Neutrophil (primary cell): ENCODE measurements at regions not wholly inside any gene's neighbourhood (a gene's known extent, or its start where the extent isn't known, plus 50 kb on each side); places are given as distances from the start of the nearest gene placed in this dataset.

Experiments
- H3K27ac ChIP-seq: fragments of 200-600 bp; sonication (generic); 2 replicates; pipeline ENCODE4 v1.5.1; 2016; ENCODE audit warnings: mild to moderate bottlenecking, moderate library complexity
- H3K27me3 ChIP-seq: fragments of 200-600 bp; sonication (generic); 2 replicates; pipeline ENCODE4 v1.6.0; 2016; ENCODE audit warnings: mild to moderate bottlenecking
- H3K36me3 ChIP-seq: fragments of 200-600 bp; sonication (generic); 2 replicates; pipeline ENCODE4 v1.5.1; 2017
- H3K4me1 ChIP-seq, 2 experiments: fragments of 200-600 bp in 1 of 2; sonication (generic) in 1 of 2; 1 replicate in 1 of 2; 2 replicates in 1 of 2; pipeline versions ENCODE4 v1.5.1 to v1.6.1; 2013 to 2016; ENCODE audit warnings: low read depth in 1 of 2, low read length in 1 of 2, mild to moderate bottlenecking in 1 of 2, moderate library complexity in 1 of 2; ENCODE audit not compliant: control insufficient read depth in 1 of 2, insufficient read depth in 1 of 2
- H3K4me3 ChIP-seq, 2 experiments: fragments of 200-600 bp in 1 of 2; sonication (generic) in 1 of 2; 1 replicate in 1 of 2; 2 replicates in 1 of 2; pipeline ENCODE4 v1.5.1; 2013 to 2016; ENCODE audit warnings: low read depth in 1 of 2, low read length in 1 of 2, mild to moderate bottlenecking in 1 of 2, moderate library complexity in 1 of 2
- H3K9me3 ChIP-seq: fragments of 200-600 bp; sonication (generic); 2 replicates; pipeline ENCODE4 v1.5.1; 2016
- CTCF ChIP-seq: fragments of 200-600 bp; sonication (generic); IDR thresholded peaks from 2 replicates; pipeline ENCODE4 v1.5.1; 2016; ENCODE audit warnings: antibody characterized with exemption

- no peak overlapping the region for H3K27ac ChIP-seq
- no peaks in the 10 kb centered on the region for H3K4me1 ChIP-seq
- no peaks in the 10 kb centered on the region for H3K27me3 ChIP-seq
- no peaks in the 10 kb centered on the region for H3K36me3 ChIP-seq
- TF ChIP-seq CTCF = no peak
- no peak overlapping the region for H3K4me3 ChIP-seq
- no peaks in the 10 kb centered on the region for H3K9me3 ChIP-seq
These were observed 184.9 kb upstream of the PARD3B start for GRCh38 chr2:204360218-204361007.

- no peak for TF ChIP-seq CTCF
- H3K9me3 ChIP-seq = no peaks in the 10 kb centered on the region
- no peaks in the 10 kb centered on the region for H3K4me1 ChIP-seq
- no peaks in the 10 kb centered on the region for H3K36me3 ChIP-seq
- H3K27me3 ChIP-seq = no peaks in the 10 kb centered on the region
- no peak overlapping the region for H3K4me3 ChIP-seq
- H3K27ac ChIP-seq = no peak overlapping the region
These were observed 183.5 kb upstream of the PARD3B start for GRCh38 chr2:204361738-204362137.

- Histone ChIP-seq H3K4me3 (no peak overlapping the region), H3K9me3 (no peaks in the 10 kb centered on the region)
- TF ChIP-seq CTCF = no peak
These were observed 182.7 kb upstream of the PARD3B start for GRCh38 chr2:204362581-204362980.

GRCh38 chr2:204363513-204363912 lies 181.8 kb upstream of the PARD3B start:
- no peak for TF ChIP-seq CTCF
- H3K27me3 ChIP-seq = no peaks in the 10 kb centered on the region

More at GRCh38 chr2:204362581-204362980, 182.7 kb upstream of the PARD3B start:
- H3K36me3 ChIP-seq = no peaks in the 10 kb centered on the region
- H3K27me3 ChIP-seq = no peaks in the 10 kb centered on the region
- no peak overlapping the region for H3K27ac ChIP-seq
- H3K4me1 ChIP-seq = no peaks in the 10 kb centered on the region

GRCh38 chr2:204364860-204365535 lies 180.3 kb upstream of the PARD3B start:
- H3K27ac ChIP-seq = no peak overlapping the region
- H3K27me3 ChIP-seq = no peaks in the 10 kb centered on the region
- no peaks in the 10 kb centered on the region for H3K4me1 ChIP-seq
- TF ChIP-seq CTCF = no peak
- H3K4me3 ChIP-seq = no peak overlapping the region
- no peaks in the 10 kb centered on the region for H3K36me3 ChIP-seq
- H3K9me3 ChIP-seq = no peaks in the 10 kb centered on the region

More at GRCh38 chr2:204363513-204363912, 181.8 kb upstream of the PARD3B start:
- no peaks in the 10 kb centered on the region for H3K36me3 ChIP-seq
- H3K4me3 ChIP-seq = no peak overlapping the region
- H3K9me3 ChIP-seq = no peaks in the 10 kb centered on the region
- H3K27ac ChIP-seq = no peak overlapping the region
- no peaks in the 10 kb centered on the region for H3K4me1 ChIP-seq
